Esophagus muscularis mucosa (tissue), 4 donors: ENCODE measurements at regions not wholly inside any gene's neighbourhood (a gene's known extent, or its start where the extent isn't known, plus 50 kb on each side); places are given as distances from the start of the nearest gene placed in this dataset.
A peak's percentile ranks its signal among the peaks of the same experiment; 100 is the strongest.

ENCODE experiments used
- DNase-seq: peaks from one replicate; pipeline ENCODE4 v3.0.0-alpha.2; 2017; ENCODE audit errors: extremely low spot score
- H3K27ac ChIP-seq, 4 donors: fragments of 200-600 bp; sonication (generic); replicated peaks in 1 of 4; 1 replicate in 3 of 4; 2 replicates in 1 of 4; pipeline ENCODE4 v1.5.1; 2016 to 2019; ENCODE audit warnings: mild to moderate bottlenecking in 1 of 4
- H3K27me3 ChIP-seq, 4 donors: fragments of 200-600 bp; sonication (generic); one replicate each; pipeline versions ENCODE4 v1.5.1 to v1.6.0; 2016 to 2019
- H3K36me3 ChIP-seq, 4 donors: fragments of 200-600 bp; sonication (generic); one replicate each; pipeline ENCODE4 v1.5.1; 2016 to 2019
- H3K4me1 ChIP-seq, 4 donors: fragments of 200-600 bp; sonication (generic); one replicate each; pipeline ENCODE4 v1.5.1; 2016 to 2019
- H3K4me3 ChIP-seq, 4 donors: fragments of 200-600 bp; sonication (generic); 1 replicate in 2 of 4; 2 replicates in 2 of 4; pipeline ENCODE4 v1.5.1; 2016 to 2019; ENCODE audit warnings: mild to moderate bottlenecking in 4 of 4, moderate library complexity in 1 of 4
- H3K9me3 ChIP-seq, 4 donors: fragments of 200-600 bp; sonication (generic); 1 replicate in 3 of 4; 2 replicates in 1 of 4; pipeline ENCODE4 v1.5.1; 2016 to 2019
- EP300 ChIP-seq: sonication (generic); formaldehyde crosslinking; IDR thresholded peaks from one replicate; pipeline ENCODE4 v1.6.1; 2017; ENCODE audit warnings: antibody characterized with exemption
- POLR2A ChIP-seq: fragments of 450-650 bp; IDR thresholded peaks from one replicate; pipeline ENCODE4 v1.6.1; 2017; ENCODE audit warnings: antibody characterized with exemption, moderate library complexity, mild to moderate bottlenecking, low read depth
- POLR2AphosphoS5 ChIP-seq, 2 donors: sonication (generic); formaldehyde crosslinking; IDR thresholded peaks; one replicate each; pipeline ENCODE4 v1.6.1; 2017; ENCODE audit warnings: antibody characterized with exemption in 2 of 2
- WGBS: methylation state at CpG from one replicate; pipeline ENCODE4 v1.1.5; 2018; 5-methylcytosine and 5-hydroxymethylcytosine counted together
- intact Hi-C: fragments of 100-400 bp; cut with DNase I; formaldehyde crosslinking; loops from one replicate; pipeline ENCODE4 v1.15.1; 2023
- TF ChIP-seq, protein P1 (sequence below), 3 experiments: fragments of 200-600 bp in 2 of 3; fragments of 450-650 bp in 1 of 3; sonication (generic) in 2 of 3; IDR thresholded peaks; one replicate each; pipeline ENCODE4 v1.5.1; 2017 to 2019; ENCODE audit warnings: antibody characterized with exemption in 3 of 3, mild to moderate bottlenecking in 2 of 3, moderate library complexity in 1 of 3

DNA sequence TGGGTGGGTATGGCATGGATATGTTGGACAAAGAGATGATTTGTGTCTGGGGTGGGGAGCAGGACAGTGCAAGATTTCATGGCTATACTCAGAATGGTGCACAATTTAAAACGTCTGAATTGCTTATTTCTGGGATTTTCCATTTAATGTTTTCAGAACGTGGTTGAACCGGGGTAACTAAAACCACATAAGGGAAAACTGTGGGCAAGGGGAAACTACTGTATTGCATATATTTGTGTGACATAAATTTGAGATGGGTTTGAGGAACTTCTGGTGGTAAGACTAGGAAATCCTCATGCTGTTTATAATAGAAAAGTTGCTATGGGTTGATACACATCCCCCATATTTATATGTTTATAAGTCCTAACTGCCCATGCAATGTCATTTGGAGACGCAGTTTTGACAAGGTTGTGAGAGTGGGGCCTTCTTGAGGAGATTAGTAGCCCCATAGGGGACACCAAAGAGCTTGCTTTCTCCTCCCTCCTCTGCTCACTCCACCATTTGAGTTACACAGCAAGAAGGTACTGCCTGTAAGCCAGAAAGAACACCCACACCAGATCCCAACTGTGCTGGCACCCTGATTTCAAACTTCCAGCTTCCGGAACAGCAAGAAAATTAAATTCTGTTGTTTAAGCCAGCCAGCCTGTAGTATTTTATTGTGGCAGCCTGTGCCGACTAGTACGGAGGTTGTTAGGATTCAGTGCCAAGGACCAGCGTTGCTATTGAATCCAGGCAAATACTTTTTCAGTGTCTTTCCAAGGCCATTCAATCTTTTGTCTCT is 2118.9 kb downstream of the MAT2B start:
- TF ChIP-seq, protein P1, sequence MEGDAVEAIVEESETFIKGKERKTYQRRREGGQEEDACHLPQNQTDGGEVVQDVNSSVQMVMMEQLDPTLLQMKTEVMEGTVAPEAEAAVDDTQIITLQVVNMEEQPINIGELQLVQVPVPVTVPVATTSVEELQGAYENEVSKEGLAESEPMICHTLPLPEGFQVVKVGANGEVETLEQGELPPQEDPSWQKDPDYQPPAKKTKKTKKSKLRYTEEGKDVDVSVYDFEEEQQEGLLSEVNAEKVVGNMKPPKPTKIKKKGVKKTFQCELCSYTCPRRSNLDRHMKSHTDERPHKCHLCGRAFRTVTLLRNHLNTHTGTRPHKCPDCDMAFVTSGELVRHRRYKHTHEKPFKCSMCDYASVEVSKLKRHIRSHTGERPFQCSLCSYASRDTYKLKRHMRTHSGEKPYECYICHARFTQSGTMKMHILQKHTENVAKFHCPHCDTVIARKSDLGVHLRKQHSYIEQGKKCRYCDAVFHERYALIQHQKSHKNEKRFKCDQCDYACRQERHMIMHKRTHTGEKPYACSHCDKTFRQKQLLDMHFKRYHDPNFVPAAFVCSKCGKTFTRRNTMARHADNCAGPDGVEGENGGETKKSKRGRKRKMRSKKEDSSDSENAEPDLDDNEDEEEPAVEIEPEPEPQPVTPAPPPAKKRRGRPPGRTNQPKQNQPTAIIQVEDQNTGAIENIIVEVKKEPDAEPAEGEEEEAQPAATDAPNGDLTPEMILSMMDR (IDR thresholded peaks at IDR 0.05) = no peak
- TF ChIP-seq POLR2A (no peak), POLR2AphosphoS5 (IDR thresholded peaks at IDR 0.05) (no peak), EP300 (no peak)
- no peaks in the 10 kb centered on the region for H3K27me3 ChIP-seq
- H3K9me3 ChIP-seq = no peaks in the 10 kb centered on the region
- WGBS = 83% methylated on average over 8 of the region's 8 CpGs
- DNase-seq = no peak
- no peak overlapping the region for H3K4me3 ChIP-seq
- no peaks in the 10 kb centered on the region for H3K4me1 ChIP-seq
- no peak overlapping the region for H3K27ac ChIP-seq
- intact Hi-C loops = no loop called here
- no peaks in the 10 kb centered on the region for H3K36me3 ChIP-seq

DNA sequence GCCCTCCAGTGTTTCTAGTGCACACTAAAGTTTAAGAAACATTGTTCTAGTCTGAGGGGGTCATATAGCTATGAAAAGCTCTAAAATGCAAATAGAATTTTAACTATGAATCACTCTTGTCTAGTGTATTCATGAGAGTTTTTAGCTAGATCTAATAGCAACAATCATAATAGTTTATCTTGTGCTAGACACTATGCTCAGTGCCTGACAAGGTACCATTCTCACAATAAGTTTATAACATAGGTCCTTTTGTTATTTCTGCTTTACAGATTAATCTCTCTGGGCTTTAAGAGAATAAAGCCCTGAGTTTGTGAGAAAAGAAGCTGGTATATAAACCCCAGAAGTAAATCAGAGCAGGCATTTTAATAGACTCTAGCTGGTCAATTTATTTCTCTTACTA is 2120.7 kb downstream of the MAT2B start:
- Histone ChIP-seq H3K27me3 (no peaks in the 10 kb centered on the region), H3K36me3 (no peaks in the 10 kb centered on the region), H3K9me3 (no peaks in the 10 kb centered on the region), H3K27ac (no peak overlapping the region), H3K4me3 (no peak overlapping the region), H3K4me1 (peaks cover 0 to 6% (median 0%) of the 10 kb centered on the region in 4 donors)
- no peak for DNase-seq
- intact Hi-C loops = no loop called here
- TF ChIP-seq POLR2A (no peak), EP300 (no peak), POLR2AphosphoS5 (IDR thresholded peaks at IDR 0.05) (no peak)
- TF ChIP-seq, protein P1 (IDR thresholded peaks at IDR 0.05) = no peak

DNA sequence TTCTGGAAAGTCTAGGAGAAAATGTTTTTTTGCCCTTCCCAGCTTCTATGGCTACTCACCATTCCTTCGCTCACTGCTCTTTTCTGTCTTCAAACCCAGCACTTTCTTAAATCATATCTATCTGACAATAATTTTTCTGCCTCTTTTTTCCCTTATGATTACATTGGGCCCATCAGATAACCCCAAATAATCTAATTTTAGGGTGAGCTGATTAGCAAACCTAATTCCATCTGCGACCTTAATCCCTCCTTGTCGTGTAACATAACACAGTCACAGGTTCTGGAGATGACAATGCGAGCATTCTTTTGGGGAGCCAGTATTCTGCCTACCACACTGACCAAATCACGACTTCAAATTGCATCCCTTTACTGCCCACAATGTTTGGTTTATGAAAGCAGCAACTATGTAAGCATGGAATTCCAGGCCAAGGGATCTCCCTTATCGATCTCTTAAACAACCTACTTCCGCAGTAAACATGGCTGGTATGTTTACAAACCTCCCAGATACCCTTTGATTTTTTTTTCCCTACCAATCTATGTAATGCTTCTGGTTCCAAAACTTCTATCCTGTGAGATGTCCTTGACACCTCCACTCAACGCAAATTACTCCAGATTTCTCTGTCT is 2122.2 kb downstream of the MAT2B start:
- intact Hi-C loops = no loop called here
- TF ChIP-seq POLR2A = no peak
- TF ChIP-seq EP300 = no peak
- TF ChIP-seq POLR2AphosphoS5 (IDR thresholded peaks at IDR 0.05) = no peak
- TF ChIP-seq, protein P1 (IDR thresholded peaks at IDR 0.05) = no peak
- no peaks in the 10 kb centered on the region for H3K36me3 ChIP-seq
- H3K27me3 ChIP-seq = no peaks in the 10 kb centered on the region
- 84% methylated on average over 8 of the region's 8 CpGs for WGBS
- peaks cover 0 to 6% (median 0%) of the 10 kb centered on the region in 4 donors for H3K4me1 ChIP-seq
- no peak overlapping the region for H3K27ac ChIP-seq
- H3K4me3 ChIP-seq = no peak overlapping the region
- no peak for DNase-seq
- no peaks in the 10 kb centered on the region for H3K9me3 ChIP-seq

DNA sequence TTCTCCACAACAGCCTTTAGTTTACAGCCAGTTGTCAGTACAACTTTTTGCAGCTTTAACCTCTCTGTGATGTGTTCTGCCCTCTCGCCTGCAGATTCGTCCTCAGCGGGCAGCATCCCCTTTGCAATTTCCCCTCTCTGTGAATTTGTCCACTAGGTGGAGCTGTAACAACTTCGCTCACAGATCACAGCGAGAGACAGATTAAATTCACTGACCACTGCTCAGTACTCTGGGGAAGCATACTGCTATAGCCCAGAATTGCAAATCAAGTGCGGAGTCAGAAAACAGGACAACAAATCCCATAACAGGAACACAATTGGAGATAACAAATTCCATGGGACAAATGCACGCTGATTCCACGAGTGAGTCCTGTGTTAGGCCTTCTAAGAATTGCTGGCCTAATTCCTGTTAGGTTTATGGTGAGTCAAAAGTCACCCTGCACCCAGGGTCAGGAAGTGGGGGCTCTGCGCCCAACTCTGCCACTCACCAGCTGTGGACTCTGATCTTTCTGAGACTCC is 2124.9 kb downstream of the MAT2B start:
- Histone ChIP-seq H3K4me1 (peaks cover 0 to 6% (median 0%) of the 10 kb centered on the region in 4 donors), H3K27ac (no peak overlapping the region), H3K27me3 (no peaks in the 10 kb centered on the region), H3K4me3 (no peak overlapping the region), H3K9me3 (no peaks in the 10 kb centered on the region), H3K36me3 (no peaks in the 10 kb centered on the region)
- no peak for TF ChIP-seq POLR2AphosphoS5 (IDR thresholded peaks at IDR 0.05)
- TF ChIP-seq, protein P1 (IDR thresholded peaks at IDR 0.05) = peak; percentile 36 to 71 (median 58)
- intact Hi-C loops = no loop called here
- no peak for DNase-seq
- WGBS = 31% methylated on average over 9 of the region's 9 CpGs
